Aorta (tissue), 5 donors: ENCODE measurements at regions not wholly inside any gene's neighbourhood (a gene's known extent, or its start where the extent isn't known, plus 50 kb on each side); places are given as distances from the start of the nearest gene placed in this dataset.
A peak's percentile ranks its signal among the peaks of the same experiment; 100 is the strongest.
"Not testable (repeated sequence)": the region's sequence is repeated elsewhere in the genome, so short reads cannot be mapped to it uniquely, and the experiment has no call there.

Experiments used
- ATAC-seq: fragments of 200-7000 bp; cut with Tn5 transposase; one replicate; pipeline ENCODE4 v1.9.1; 2022; ENCODE audit warnings: moderate library complexity; ENCODE audit not compliant: low FRiP score
- DNase-seq, 2 donors: peaks; one replicate each; pipeline ENCODE4 v3.0.0-alpha.2; 2020
- H3K27ac ChIP-seq, 2 donors: one replicate each; pipeline ENCODE4 v1.5.1; 2013; ENCODE audit warnings: low read length in 2 of 2, mild to moderate bottlenecking in 2 of 2, moderate library complexity in 2 of 2, control low read depth in 1 of 2, inconsistent platforms in 1 of 2, low read depth in 1 of 2
- H3K27me3 ChIP-seq, 2 donors: one replicate each; pipeline ENCODE4 v1.6.1; 2013; ENCODE audit warnings: control low read depth in 1 of 2, low read length in 1 of 2, mild to moderate bottlenecking in 1 of 2, moderate library complexity in 1 of 2; ENCODE audit not compliant: insufficient read depth in 2 of 2, control insufficient read depth in 1 of 2
- H3K36me3 ChIP-seq, 2 donors: one replicate each; pipeline ENCODE4 v1.6.1; 2013; ENCODE audit warnings: control low read depth in 1 of 2, low read length in 1 of 2, mild to moderate bottlenecking in 1 of 2; ENCODE audit not compliant: insufficient read depth in 2 of 2, control insufficient read depth in 1 of 2
- H3K4me1 ChIP-seq, 2 donors: one replicate each; pipeline ENCODE4 v1.6.1; 2013; ENCODE audit warnings: low read length in 2 of 2, control low read depth in 1 of 2, mild to moderate bottlenecking in 1 of 2, moderate library complexity in 1 of 2; ENCODE audit not compliant: insufficient read depth in 2 of 2, control insufficient read depth in 1 of 2
- H3K4me3 ChIP-seq, 2 donors: one replicate each; pipeline ENCODE4 v1.5.1; 2013; ENCODE audit warnings: low read length in 2 of 2, control low read depth in 1 of 2, mild to moderate bottlenecking in 1 of 2
- H3K9me3 ChIP-seq: one replicate; pipeline ENCODE4 v1.6.1; 2013; ENCODE audit warnings: mild to moderate bottlenecking, low read length; ENCODE audit not compliant: control insufficient read depth
- WGBS, 2 donors: extraction: QIAGEN DNeasy Blood & Tissue Kit; methylation state at CpG; one replicate each; pipeline ENCODE4 v1.1.7; 2013; 5-methylcytosine and 5-hydroxymethylcytosine counted together
- intact Hi-C, 2 donors: fragments of 100-400 bp; cut with DNase I; formaldehyde crosslinking; loops; one replicate each; pipeline versions ENCODE4 v1.14.2 to v1.15.0; 2022
- donor health status: healthy with polysubstance abuse.
- donor health status: Bipolar disorder and iron deficiency.
- donor health status: DM: no; HTN: no; CAD: no.
- donor health status: DM: no; HTN: no; CAD: no.
- donor health status: DM: yes; HTN: yes; CAD: no.

GRCh38 chr21:6428498-6429092, 4092.8 kb upstream of the TPTE start:
- 80 to 91% methylated on average over 5 to 6 of the region's 25 CpGs for WGBS, 2 donors
- H3K9me3 ChIP-seq, H3K27me3 ChIP-seq, ATAC-seq, intact Hi-C loops, H3K36me3 ChIP-seq, H3K4me1 ChIP-seq, DNase-seq, H3K27ac ChIP-seq, H3K4me3 ChIP-seq: not testable (repeated sequence)

GRCh38 chr21:6429924-6430323, 4091.5 kb upstream of the TPTE start:
- no CpG with 5 or more reads among the region's 8 CpGs for WGBS, 2 donors
- H3K4me1 ChIP-seq, H3K27me3 ChIP-seq, ATAC-seq, H3K27ac ChIP-seq, intact Hi-C loops, H3K36me3 ChIP-seq, H3K9me3 ChIP-seq, DNase-seq, H3K4me3 ChIP-seq: not testable (repeated sequence)

- H3K36me3 ChIP-seq, intact Hi-C loops, DNase-seq, H3K4me1 ChIP-seq, H3K27me3 ChIP-seq, H3K9me3 ChIP-seq, H3K4me3 ChIP-seq, H3K27ac ChIP-seq, ATAC-seq: not testable (repeated sequence)
- no CpG with 5 or more reads among the region's 12 CpGs for WGBS, 2 donors
Observed at GRCh38 chr21:6433149-6433548, 4088.2 kb upstream of the TPTE start.

GRCh38 chr21:6436205-6436604, 4085.2 kb upstream of the TPTE start:
- intact Hi-C loops, H3K27ac ChIP-seq, ATAC-seq, H3K4me3 ChIP-seq, H3K27me3 ChIP-seq, DNase-seq, H3K4me1 ChIP-seq, H3K36me3 ChIP-seq, H3K9me3 ChIP-seq: not testable (repeated sequence)
- WGBS, 2 donors, result 64 to 81% methylated on average over 5 to 6 of the region's 15 CpGs

GRCh38 chr21:6436971-6437833, 4084.2 kb upstream of the TPTE start:
- intact Hi-C loops, H3K4me3 ChIP-seq, H3K27ac ChIP-seq, H3K4me1 ChIP-seq, DNase-seq, H3K9me3 ChIP-seq, H3K36me3 ChIP-seq, H3K27me3 ChIP-seq: not testable (repeated sequence)
- ATAC-seq, result peak; percentile 84
- WGBS, 2 donors, result no CpG with 5 or more reads among the region's 21 CpGs

GRCh38 chr21:6437834-6438187, 4083.6 kb upstream of the TPTE start:
- WGBS, 2 donors, result 27 to 43% methylated on average over 1 to 6 of the region's 7 CpGs
- intact Hi-C loops, H3K27ac ChIP-seq, H3K36me3 ChIP-seq, H3K4me1 ChIP-seq, H3K27me3 ChIP-seq, ATAC-seq, DNase-seq, H3K9me3 ChIP-seq, H3K4me3 ChIP-seq: not testable (repeated sequence)

GRCh38 chr21:6439058-6439457, 4082.3 kb upstream of the TPTE start:
- H3K9me3 ChIP-seq, H3K4me1 ChIP-seq, DNase-seq, ATAC-seq, H3K36me3 ChIP-seq, H3K27ac ChIP-seq, intact Hi-C loops, H3K4me3 ChIP-seq, H3K27me3 ChIP-seq: not testable (repeated sequence)
- 63 to 87% methylated on average over 2 to 3 of the region's 10 CpGs for WGBS, 2 donors

GRCh38 chr21:6454648-6455340, 4066.6 kb upstream of the TPTE start:
- H3K27ac ChIP-seq, H3K4me3 ChIP-seq, intact Hi-C loops, H3K27me3 ChIP-seq, H3K36me3 ChIP-seq, ATAC-seq, H3K9me3 ChIP-seq, H3K4me1 ChIP-seq: not testable (repeated sequence)
- peak in 1 of 2 donors; percentile 3 for DNase-seq
- WGBS, 2 donors, result no CpG with 5 or more reads among the region's 26 CpGs
